ENCODE measurements at regions not wholly inside any gene's neighbourhood (a gene's known extent, or its start where the extent isn't known, plus 50 kb on each side); places are given as distances from the start of the nearest gene placed in this dataset.

DNA sequence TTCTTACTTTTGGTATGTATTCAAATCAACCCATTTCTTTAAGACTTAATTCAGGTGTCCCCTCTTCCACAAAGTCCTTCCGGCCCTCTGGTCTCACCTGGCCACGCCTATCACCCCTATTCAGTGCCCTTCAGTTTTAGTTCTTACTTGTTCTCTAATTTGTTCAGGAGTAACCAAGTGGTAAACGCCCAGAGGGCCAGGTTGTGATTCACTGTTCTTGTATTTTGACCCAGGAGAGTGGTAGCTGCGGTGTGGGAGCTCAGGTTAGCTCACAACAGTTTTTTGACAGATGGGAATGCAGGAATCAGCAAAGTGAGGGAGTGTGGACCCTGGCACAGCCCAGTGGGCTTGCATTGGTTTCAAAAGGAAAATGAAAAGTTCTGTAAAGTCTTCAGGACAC lies 81.7 kb upstream of the RIPOR2 start:
- ChIA-PET RAD21 (ENCODE audit: unreplicated experiment) (interaction anchor here (0.7 to 7.2 kb wide), 52 partner anchors 10 to 496 kb away, joined by 3 to 97 read pairs (median 4); partner anchors contain the start of gene RIPOR2), SMC1A (ENCODE audit: uncharacterized antibody, unreplicated experiment) (interaction anchor here (0.8 to 11.1 kb wide), 61 partner anchors 8 to 492 kb away, joined by 3 to 144 read pairs (median 5); partner anchors contain the start of gene RIPOR2), CTCF (interaction anchor here (0.6 to 18.8 kb wide), 56 partner anchors 9 to 495 kb away, joined by 3 to 314 read pairs (median 5); partner anchors contain the start of gene RIPOR2), POLR2A (interaction anchor here (0.6 to 2.8 kb wide), 7 partner anchors 9 to 244 kb away, joined by 3 to 11 read pairs (median 5); no protein-coding TSS in a partner anchor)
- peaks cover 5% of the 10 kb centered on the region for H3K4me1 ChIP-seq (ENCODE audit: control insufficient read depth, insufficient read depth, low read length)
- no TSS peak for BruUV-seq (replicated peaks)
- no peak for FAIRE-seq
- no peak for DNase-seq (ENCODE audit: low read depth, low spot score)
- no peaks in the 10 kb centered on the region for H3K27me3 ChIP-seq (replicated peaks in 1 of 2; ENCODE audit: control insufficient read depth in 2 of 2, insufficient read depth in 2 of 2, low read length in 1 of 2)
- no peaks in the 10 kb centered on the region for H3K36me3 ChIP-seq (ENCODE audit: control insufficient read depth in 2 of 2, insufficient read depth in 2 of 2, low read length in 1 of 2)
- ATAC-seq = no peak; the same call in 2 of the 3 replicates
- H3K27ac ChIP-seq (ENCODE audit: control insufficient read depth, insufficient read depth) = no peak overlapping the region
- in situ Hi-C loops (cut with MboI) (loop anchor here (5.0 to 10.0 kb wide), 2 partner anchors 160 to 433 kb away; no protein-coding TSS in a partner anchor), intact Hi-C loops (cut with micrococcal nuclease; ENCODE audit: unreplicated experiment) (loop anchor here (5.0 kb wide), 1 partner anchor 240 kb away; no protein-coding TSS in a partner anchor)
- no peaks in the 10 kb centered on the region for H4K20me1 ChIP-seq (ENCODE audit: control insufficient read depth, insufficient read depth)
- H2AFZ ChIP-seq (ENCODE audit: control insufficient read depth, low read depth, low read length) = peak overlapping the region; percentile 47; the same call in 1 of the 2 replicates
- peak overlapping the region; percentile 25; the same call in 1 of the 2 replicates for H3K4me2 ChIP-seq (ENCODE audit: control insufficient read depth, insufficient read depth)
- H3K9me3 ChIP-seq (replicated peaks; ENCODE audit: control insufficient read depth, insufficient read depth, low read length) = no peaks in the 10 kb centered on the region
- no peak overlapping the region for H3K9ac ChIP-seq (ENCODE audit: control insufficient read depth, insufficient read depth, low read length)
- no peaks in the 10 kb centered on the region for H3K79me2 ChIP-seq (ENCODE audit: control insufficient read depth, insufficient read depth, low read length)
- 1% methylated on average over 4 of the region's 4 CpGs for WGBS (ENCODE audit: insufficient coverage, insufficient replicate concordance, low lambda C conversion rate, missing lambda C conversion rate)
- TF ChIP-seq, protein P1, sequence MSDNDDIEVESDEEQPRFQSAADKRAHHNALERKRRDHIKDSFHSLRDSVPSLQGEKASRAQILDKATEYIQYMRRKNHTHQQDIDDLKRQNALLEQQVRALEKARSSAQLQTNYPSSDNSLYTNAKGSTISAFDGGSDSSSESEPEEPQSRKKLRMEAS (IDR thresholded peaks at IDR 0.05; ENCODE audit: low read depth, low read length) = no peak
- TF ChIP-seq, protein P2, sequence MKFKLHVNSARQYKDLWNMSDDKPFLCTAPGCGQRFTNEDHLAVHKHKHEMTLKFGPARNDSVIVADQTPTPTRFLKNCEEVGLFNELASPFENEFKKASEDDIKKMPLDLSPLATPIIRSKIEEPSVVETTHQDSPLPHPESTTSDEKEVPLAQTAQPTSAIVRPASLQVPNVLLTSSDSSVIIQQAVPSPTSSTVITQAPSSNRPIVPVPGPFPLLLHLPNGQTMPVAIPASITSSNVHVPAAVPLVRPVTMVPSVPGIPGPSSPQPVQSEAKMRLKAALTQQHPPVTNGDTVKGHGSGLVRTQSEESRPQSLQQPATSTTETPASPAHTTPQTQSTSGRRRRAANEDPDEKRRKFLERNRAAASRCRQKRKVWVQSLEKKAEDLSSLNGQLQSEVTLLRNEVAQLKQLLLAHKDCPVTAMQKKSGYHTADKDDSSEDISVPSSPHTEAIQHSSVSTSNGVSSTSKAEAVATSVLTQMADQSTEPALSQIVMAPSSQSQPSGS (IDR thresholded peaks at IDR 0.05; ENCODE audit: low read length) = no peak
- TF ChIP-seq EED (IDR thresholded peaks at IDR 0.05; ENCODE audit: low read depth) (no peak), ATF3 (IDR thresholded peaks at IDR 0.05; ENCODE audit: borderline replicate concordance, extremely low read depth, low read depth, low read length) (no peak), ZNF384 (IDR thresholded peaks at IDR 0.05; ENCODE audit: borderline replicate concordance, low read depth, low read length) (no peak), PRDM15 (CRISPR knock-in tag; IDR thresholded peaks at IDR 0.05) (no peak)
- no peak overlapping the region for H3K4me3 ChIP-seq

All from GM12878 (cell line).